Endothelial cell (in vitro differentiated cells): ENCODE measurements at regions not wholly inside any gene's neighbourhood (a gene's known extent, or its start where the extent isn't known, plus 50 kb on each side); places are given as distances from the start of the nearest gene placed in this dataset.

ENCODE experiments used
- DNase-seq: peaks from one replicate; pipeline ENCODE4 v3.0.0; 2021; ENCODE audit warnings: low spot score
- H3K27ac Mint-ChIP-seq: one replicate; pipeline ENCODE4 v1.8.0; 2021; ENCODE audit warnings: mixed read lengths, inconsistent platforms; ENCODE audit not compliant: unreplicated experiment
- H3K27me3 Mint-ChIP-seq: one replicate; pipeline ENCODE4 v1.8.0; 2021; ENCODE audit warnings: mild to moderate bottlenecking, moderate library complexity, mixed read lengths, inconsistent platforms; ENCODE audit not compliant: unreplicated experiment
- H3K36me3 Mint-ChIP-seq: one replicate; pipeline ENCODE4 v1.8.0; 2021; ENCODE audit warnings: mild to moderate bottlenecking, low read depth, mixed read lengths, inconsistent platforms; ENCODE audit not compliant: unreplicated experiment
- H3K4me1 Mint-ChIP-seq: one replicate; pipeline ENCODE4 v1.8.0; 2021; ENCODE audit warnings: mild to moderate bottlenecking, mixed read lengths, inconsistent platforms; ENCODE audit not compliant: unreplicated experiment
- H3K4me3 Mint-ChIP-seq: one replicate; pipeline ENCODE4 v1.8.0; 2021; ENCODE audit warnings: mild to moderate bottlenecking, mixed read lengths, inconsistent platforms; ENCODE audit not compliant: unreplicated experiment
- H3K9me3 Mint-ChIP-seq: one replicate; pipeline ENCODE4 v1.8.0; 2021; ENCODE audit warnings: mixed read lengths, inconsistent platforms; ENCODE audit not compliant: unreplicated experiment
- CTCF ChIP-seq: fragments of 200-600 bp; sonication (generic); IDR thresholded peaks from one replicate; pipeline ENCODE4 v1.5.0; 2021; ENCODE audit warnings: antibody characterized with exemption; ENCODE audit not compliant: unreplicated experiment

- Mint-ChIP-seq H3K27ac (no peak overlapping the region), H3K4me3 (no peak overlapping the region), H3K27me3 (no peaks in the 10 kb centered on the region), H3K4me1 (no peaks in the 10 kb centered on the region), H3K36me3 (no peaks in the 10 kb centered on the region), H3K9me3 (no peaks in the 10 kb centered on the region)
- no peak for DNase-seq
- TF ChIP-seq CTCF: no peak
Observed at GRCh38 chr4:72814241-72814640, 245.2 kb upstream of the ADAMTS3 start.

- DNase-seq: no peak
- peaks cover 10% of the 10 kb centered on the region for H3K4me1 Mint-ChIP-seq
- no peak for TF ChIP-seq CTCF
- peaks cover 2% of the 10 kb centered on the region for H3K27me3 Mint-ChIP-seq
- H3K36me3 Mint-ChIP-seq: no peaks in the 10 kb centered on the region
- H3K27ac Mint-ChIP-seq: no peak overlapping the region
- H3K9me3 Mint-ChIP-seq: no peaks in the 10 kb centered on the region
- H3K4me3 Mint-ChIP-seq: no peak overlapping the region
Observed at GRCh38 chr4:72809208-72809607, 240.2 kb upstream of the ADAMTS3 start.

- H3K4me1 Mint-ChIP-seq: peaks cover 10% of the 10 kb centered on the region
- H3K27ac Mint-ChIP-seq: peak overlapping the region; percentile 4
- H3K36me3 Mint-ChIP-seq: no peaks in the 10 kb centered on the region
- H3K27me3 Mint-ChIP-seq: peaks cover 4% of the 10 kb centered on the region
- H3K9me3 Mint-ChIP-seq: no peaks in the 10 kb centered on the region
- no peak for DNase-seq
- no peak overlapping the region for H3K4me3 Mint-ChIP-seq
- TF ChIP-seq CTCF: no peak
Observed at GRCh38 chr4:72805284-72805683, 236.3 kb upstream of the ADAMTS3 start.

- peaks cover 4% of the 10 kb centered on the region for H3K9me3 Mint-ChIP-seq
- no peak overlapping the region for H3K27ac Mint-ChIP-seq
- TF ChIP-seq CTCF: no peak
- no peak overlapping the region for H3K4me3 Mint-ChIP-seq
- no peaks in the 10 kb centered on the region for H3K4me1 Mint-ChIP-seq
- peaks cover 5% of the 10 kb centered on the region for H3K36me3 Mint-ChIP-seq
- no peak for DNase-seq
- peaks cover 3% of the 10 kb centered on the region for H3K27me3 Mint-ChIP-seq
Observed at GRCh38 chr4:72797486-72797885, 228.5 kb upstream of the ADAMTS3 start.

GRCh38 chr4:72791054-72791453 lies 222.0 kb upstream of the ADAMTS3 start:
- no peak overlapping the region for H3K27ac Mint-ChIP-seq
- no peak overlapping the region for H3K4me3 Mint-ChIP-seq
- TF ChIP-seq CTCF: no peak
- no peaks in the 10 kb centered on the region for H3K36me3 Mint-ChIP-seq
- DNase-seq: no peak
- H3K4me1 Mint-ChIP-seq: no peaks in the 10 kb centered on the region
- no peaks in the 10 kb centered on the region for H3K9me3 Mint-ChIP-seq
- no peaks in the 10 kb centered on the region for H3K27me3 Mint-ChIP-seq
